ENCODE measurements at regions not wholly inside any gene's neighbourhood (a gene's known extent, or its start where the extent isn't known, plus 50 kb on each side); places are given as distances from the start of the nearest gene placed in this dataset.

DNA sequence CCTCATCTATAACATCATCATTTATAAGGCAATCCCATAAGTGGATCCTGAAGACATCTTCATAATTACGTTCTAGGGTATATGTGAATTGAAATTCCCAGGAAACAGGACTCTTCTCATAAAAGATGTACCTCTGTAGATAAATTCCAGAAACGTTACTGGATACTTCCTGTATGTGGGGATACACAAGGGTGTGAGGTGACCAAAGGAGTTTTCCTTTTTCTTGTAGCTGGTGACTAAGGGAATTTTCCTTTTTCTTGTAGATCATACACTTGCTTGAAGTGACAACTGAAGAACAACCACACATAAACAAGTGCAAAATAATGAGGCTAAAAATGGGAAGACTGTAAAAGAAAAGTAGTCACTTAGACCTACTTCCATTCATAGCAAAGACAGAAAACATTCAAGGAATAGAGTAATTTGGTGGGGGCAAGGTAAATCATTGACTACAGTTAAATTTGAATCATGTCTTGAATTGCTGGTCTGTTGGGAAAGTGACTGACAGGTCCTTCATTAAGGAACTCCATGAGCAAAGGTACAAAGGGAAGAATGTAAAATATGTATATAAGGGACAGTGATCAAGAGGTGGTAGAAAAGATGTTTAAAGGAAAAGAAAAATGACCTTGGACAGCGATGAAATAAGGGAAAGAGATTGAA, 53.2 kb upstream of the UBE2E3 start:
- TF ChIP-seq PAX5 (IDR thresholded peaks at IDR 0.05; ENCODE audit: insufficient read depth, low read length, severe bottlenecking) (no peak), TAF1 (IDR thresholded peaks at IDR 0.05; ENCODE audit: low read depth, low read length) (no peak), POU2F2 (IDR thresholded peaks at IDR 0.05; ENCODE audit: low read depth, low read length) (no peak), POLR2AphosphoS5 (IDR thresholded peaks at IDR 0.05; ENCODE audit: low read depth, low read length) (no peak), SPI1 (IDR thresholded peaks at IDR 0.05; ENCODE audit: low read depth, low read length) (no peak)
